Neural cell (in vitro differentiated cells): ENCODE measurements at regions not wholly inside any gene's neighbourhood (a gene's known extent, or its start where the extent isn't known, plus 50 kb on each side); places are given as distances from the start of the nearest gene placed in this dataset.

Experiments used
- EP300 ChIP-seq: fragments of 450-650 bp; conservative IDR thresholded peaks from 2 replicates; pipeline ENCODE4 v1.6.1; 2014; ENCODE audit warnings: antibody characterized with exemption, mild to moderate bottlenecking, moderate library complexity; ENCODE audit not compliant: poor library complexity, severe bottlenecking
- POLR2AphosphoS5 ChIP-seq: IDR thresholded peaks from 2 replicates; pipeline ENCODE4 v1.6.1; 2012
- TF ChIP-seq, protein P1 (sequence below): fragments of 450-650 bp; IDR thresholded peaks from 2 replicates; pipeline ENCODE4 v1.5.1; 2014; ENCODE audit warnings: antibody characterized with exemption, mild to moderate bottlenecking, moderate library complexity; ENCODE audit not compliant: poor library complexity, severe bottlenecking

DNA sequence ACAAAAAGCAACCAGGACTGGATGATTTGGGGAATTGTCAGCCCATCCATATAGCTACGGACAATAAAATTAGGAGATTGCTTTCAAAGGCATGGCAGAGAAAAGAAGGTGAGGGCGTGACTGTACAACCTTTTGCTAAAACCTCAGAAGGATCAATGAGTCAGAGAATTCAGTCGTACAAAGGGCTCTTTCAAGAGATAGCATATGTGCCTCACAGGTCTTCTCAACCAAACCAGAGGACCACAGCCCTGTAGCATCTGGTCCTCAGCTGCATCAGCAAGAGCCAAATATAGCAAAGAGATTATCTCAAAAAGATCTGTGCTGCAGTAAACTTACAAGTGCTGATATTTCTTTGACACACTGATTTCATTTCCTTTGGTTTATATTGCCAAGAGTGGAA, 149.9 kb upstream of the RAB6C start:
- TF ChIP-seq, protein P1, sequence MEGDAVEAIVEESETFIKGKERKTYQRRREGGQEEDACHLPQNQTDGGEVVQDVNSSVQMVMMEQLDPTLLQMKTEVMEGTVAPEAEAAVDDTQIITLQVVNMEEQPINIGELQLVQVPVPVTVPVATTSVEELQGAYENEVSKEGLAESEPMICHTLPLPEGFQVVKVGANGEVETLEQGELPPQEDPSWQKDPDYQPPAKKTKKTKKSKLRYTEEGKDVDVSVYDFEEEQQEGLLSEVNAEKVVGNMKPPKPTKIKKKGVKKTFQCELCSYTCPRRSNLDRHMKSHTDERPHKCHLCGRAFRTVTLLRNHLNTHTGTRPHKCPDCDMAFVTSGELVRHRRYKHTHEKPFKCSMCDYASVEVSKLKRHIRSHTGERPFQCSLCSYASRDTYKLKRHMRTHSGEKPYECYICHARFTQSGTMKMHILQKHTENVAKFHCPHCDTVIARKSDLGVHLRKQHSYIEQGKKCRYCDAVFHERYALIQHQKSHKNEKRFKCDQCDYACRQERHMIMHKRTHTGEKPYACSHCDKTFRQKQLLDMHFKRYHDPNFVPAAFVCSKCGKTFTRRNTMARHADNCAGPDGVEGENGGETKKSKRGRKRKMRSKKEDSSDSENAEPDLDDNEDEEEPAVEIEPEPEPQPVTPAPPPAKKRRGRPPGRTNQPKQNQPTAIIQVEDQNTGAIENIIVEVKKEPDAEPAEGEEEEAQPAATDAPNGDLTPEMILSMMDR: no peak
- TF ChIP-seq EP300 (no peak), POLR2AphosphoS5 (no peak)
